ENCODE measurements at regions not wholly inside any gene's neighbourhood (a gene's known extent, or its start where the extent isn't known, plus 50 kb on each side); places are given as distances from the start of the nearest gene placed in this dataset.
A peak's percentile ranks its signal among the peaks of the same experiment; 100 is the strongest.
"Not testable (repeated sequence)": the region's sequence is repeated elsewhere in the genome, so short reads cannot be mapped to it uniquely, and the experiment has no call there.

DNA sequence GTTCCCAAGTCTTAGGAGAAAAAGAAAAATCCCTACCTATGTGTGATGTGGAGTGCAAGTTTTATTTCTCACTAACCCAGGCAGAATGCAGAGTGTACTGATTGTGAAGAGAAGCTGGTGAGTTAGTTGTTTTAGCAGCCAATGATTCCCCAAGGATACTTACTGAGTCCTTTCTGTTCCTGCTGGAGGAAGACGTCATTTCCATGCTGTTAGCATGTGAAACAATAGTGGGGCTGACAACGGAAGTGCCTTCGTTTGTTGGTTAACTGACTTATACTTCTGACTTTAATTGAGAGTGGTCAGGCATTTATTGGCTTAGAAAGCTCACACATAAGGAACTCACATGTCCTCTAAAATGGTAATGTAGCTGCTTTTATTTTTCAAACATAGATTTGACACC is 180.6 kb downstream of the MC4R start:
- Histone ChIP-seq H3K9me3 (ENCODE audit: low read depth) (no peaks in the 10 kb centered on the region), H3K27me3 (no peaks in the 10 kb centered on the region), H3K36me3 (no peaks in the 10 kb centered on the region), H3K4me3 (no peak overlapping the region), H3K4me1 (ENCODE audit: low read depth) (no peaks in the 10 kb centered on the region), H3K27ac (no peak overlapping the region)
- DNase-seq (ENCODE audit: low read depth in 1 of 2, low spot score in 1 of 2), result peak in 1 of 2 donors; percentile 1
- TF ChIP-seq CTCF (IDR thresholded peaks at IDR 0.05; ENCODE audit: low read depth, low read length), result no peak

DNA sequence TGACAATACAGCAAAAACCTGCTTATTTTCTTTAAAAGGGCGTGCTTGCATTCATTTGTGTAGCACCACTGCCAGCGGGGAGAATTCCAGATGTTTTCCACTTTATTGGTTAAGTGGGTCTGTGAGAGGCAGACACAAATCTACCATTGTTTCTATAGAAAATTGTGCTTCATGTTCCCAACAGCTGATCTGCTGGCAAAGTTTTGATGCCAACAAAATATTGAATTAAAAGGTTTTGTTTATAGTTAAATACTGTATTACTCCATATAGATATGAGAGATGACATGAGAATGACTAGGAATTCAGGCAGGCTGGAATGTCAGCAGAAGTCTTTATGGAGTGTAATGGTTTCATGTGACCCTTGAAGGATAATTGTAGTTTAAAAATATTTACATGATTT is 182.7 kb downstream of the MC4R start:
- no peaks in the 10 kb centered on the region for H3K9me3 ChIP-seq (ENCODE audit: low read depth)
- H3K4me1 ChIP-seq (ENCODE audit: low read depth), result no peaks in the 10 kb centered on the region
- no peak for DNase-seq (ENCODE audit: low read depth in 1 of 2, low spot score in 1 of 2)
- H3K27me3 ChIP-seq, result no peaks in the 10 kb centered on the region
- no peak overlapping the region for H3K27ac ChIP-seq
- TF ChIP-seq CTCF (IDR thresholded peaks at IDR 0.05; ENCODE audit: low read depth, low read length), result no peak
- H3K36me3 ChIP-seq, result no peaks in the 10 kb centered on the region
- no peak overlapping the region for H3K4me3 ChIP-seq

- Histone ChIP-seq H3K36me3 (no peaks in the 10 kb centered on the region), H3K4me1 (ENCODE audit: low read depth) (no peaks in the 10 kb centered on the region), H3K27ac (no peak overlapping the region), H3K27me3 (no peaks in the 10 kb centered on the region), H3K9me3 (ENCODE audit: low read depth) (no peaks in the 10 kb centered on the region), H3K4me3 (no peak overlapping the region)
- no peak for TF ChIP-seq CTCF (IDR thresholded peaks at IDR 0.05; ENCODE audit: low read depth, low read length)
- no peak for DNase-seq (ENCODE audit: low read depth in 1 of 2, low spot score in 1 of 2)
Observed at GRCh38 chr18:60188958-60189357, 183.6 kb downstream of the MC4R start.

DNA sequence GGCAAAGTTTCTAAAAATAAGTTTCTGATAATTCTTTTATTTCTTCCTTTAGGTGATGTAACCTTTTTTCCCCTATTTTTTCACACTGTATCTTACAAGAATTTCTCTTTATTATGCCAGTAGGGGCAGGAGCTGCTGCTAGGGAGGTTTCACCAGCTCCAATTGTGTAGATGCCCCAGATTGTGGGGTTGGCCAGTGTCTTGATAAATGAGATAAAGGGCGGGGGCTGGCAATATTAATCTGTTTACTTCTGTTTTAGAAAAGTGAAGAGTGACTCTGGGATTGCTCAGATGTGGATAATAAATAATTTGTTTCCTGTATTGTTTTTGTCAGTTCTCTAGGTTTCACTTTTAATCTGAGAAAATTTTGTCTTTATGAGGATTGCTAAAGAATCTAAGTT is 190.4 kb downstream of the MC4R start:
- Histone ChIP-seq H3K27ac (no peak overlapping the region), H3K9me3 (ENCODE audit: low read depth) (no peaks in the 10 kb centered on the region), H3K27me3 (no peaks in the 10 kb centered on the region), H3K36me3 (no peaks in the 10 kb centered on the region), H3K4me1 (ENCODE audit: low read depth) (no peaks in the 10 kb centered on the region), H3K4me3 (no peak overlapping the region)
- DNase-seq (ENCODE audit: low read depth in 1 of 2, low spot score in 1 of 2), result no peak
- TF ChIP-seq CTCF (IDR thresholded peaks at IDR 0.05; ENCODE audit: low read depth, low read length), result no peak

DNA sequence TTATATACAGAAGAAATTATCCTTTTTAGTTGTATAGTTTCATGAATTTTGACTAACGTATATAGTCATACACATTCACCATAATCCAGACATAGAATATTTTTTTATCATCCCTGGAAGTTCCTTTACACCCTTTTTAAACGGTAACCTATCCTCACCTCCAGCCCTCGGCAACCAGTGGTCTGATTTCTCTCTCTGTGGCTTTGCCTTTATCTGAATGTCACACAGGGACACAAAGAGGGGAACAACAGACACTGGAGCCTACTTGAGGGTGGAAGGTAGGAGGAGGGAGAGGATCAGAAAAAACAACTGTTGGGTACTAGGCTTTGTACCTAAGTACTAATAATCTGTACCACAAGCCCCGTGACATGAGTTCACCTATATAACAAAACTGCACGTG is 191.9 kb downstream of the MC4R start:
- no peak overlapping the region for H3K4me3 ChIP-seq
- H3K27me3 ChIP-seq, result no peaks in the 10 kb centered on the region
- no peaks in the 10 kb centered on the region for H3K36me3 ChIP-seq
- no peaks in the 10 kb centered on the region for H3K4me1 ChIP-seq (ENCODE audit: low read depth)
- TF ChIP-seq CTCF (IDR thresholded peaks at IDR 0.05; ENCODE audit: low read depth, low read length), result no peak
- no peak for DNase-seq (ENCODE audit: low read depth in 1 of 2, low spot score in 1 of 2)
- no peaks in the 10 kb centered on the region for H3K9me3 ChIP-seq (ENCODE audit: low read depth)
- no peak overlapping the region for H3K27ac ChIP-seq

GRCh38 chr18:60178224-60178623 is 194.4 kb downstream of the MC4R start:
- H3K4me3 ChIP-seq; H3K27ac ChIP-seq; H3K4me1 ChIP-seq (ENCODE audit: low read depth); H3K9me3 ChIP-seq (ENCODE audit: low read depth); H3K36me3 ChIP-seq; H3K27me3 ChIP-seq; DNase-seq (ENCODE audit: low read depth in 1 of 2, low spot score in 1 of 2): not testable (repeated sequence)

Measured in cardiac muscle cell (in vitro differentiated cells and primary cell).